ENCODE measurements at regions not wholly inside any gene's neighbourhood (a gene's known extent, or its start where the extent isn't known, plus 50 kb on each side); places are given as distances from the start of the nearest gene placed in this dataset.

- TF ChIP-seq, protein P1, sequence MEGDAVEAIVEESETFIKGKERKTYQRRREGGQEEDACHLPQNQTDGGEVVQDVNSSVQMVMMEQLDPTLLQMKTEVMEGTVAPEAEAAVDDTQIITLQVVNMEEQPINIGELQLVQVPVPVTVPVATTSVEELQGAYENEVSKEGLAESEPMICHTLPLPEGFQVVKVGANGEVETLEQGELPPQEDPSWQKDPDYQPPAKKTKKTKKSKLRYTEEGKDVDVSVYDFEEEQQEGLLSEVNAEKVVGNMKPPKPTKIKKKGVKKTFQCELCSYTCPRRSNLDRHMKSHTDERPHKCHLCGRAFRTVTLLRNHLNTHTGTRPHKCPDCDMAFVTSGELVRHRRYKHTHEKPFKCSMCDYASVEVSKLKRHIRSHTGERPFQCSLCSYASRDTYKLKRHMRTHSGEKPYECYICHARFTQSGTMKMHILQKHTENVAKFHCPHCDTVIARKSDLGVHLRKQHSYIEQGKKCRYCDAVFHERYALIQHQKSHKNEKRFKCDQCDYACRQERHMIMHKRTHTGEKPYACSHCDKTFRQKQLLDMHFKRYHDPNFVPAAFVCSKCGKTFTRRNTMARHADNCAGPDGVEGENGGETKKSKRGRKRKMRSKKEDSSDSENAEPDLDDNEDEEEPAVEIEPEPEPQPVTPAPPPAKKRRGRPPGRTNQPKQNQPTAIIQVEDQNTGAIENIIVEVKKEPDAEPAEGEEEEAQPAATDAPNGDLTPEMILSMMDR (IDR thresholded peaks at IDR 0.05; ENCODE audit: low read depth, low read length): no peak
- no peak for TF ChIP-seq EZH2phosphoT487 (IDR thresholded peaks at IDR 0.05; ENCODE audit: low read depth)
These were observed 56.1 kb upstream of the FOXQ1 start for GRCh38 chr6:1255636-1256365.
